SH-SY5Y (cell line): ENCODE measurements at regions not wholly inside any gene's neighbourhood (a gene's known extent, or its start where the extent isn't known, plus 50 kb on each side); places are given as distances from the start of the nearest gene placed in this dataset.

Experiments used
- GATA2 ChIP-seq: IDR thresholded peaks from 2 replicates; pipeline ENCODE4 v1.6.1; 2011; ENCODE audit warnings: mild to moderate bottlenecking, low read depth, low read length
- GATA3 ChIP-seq: IDR thresholded peaks from 2 replicates; pipeline ENCODE4 v1.6.1; 2011; ENCODE audit warnings: low read depth, mild to moderate bottlenecking, low read length, moderate library complexity

GRCh38 chr6:139920027-139920775 lies 545.8 kb upstream of the CITED2 start:
- TF ChIP-seq GATA2 = no peak
- no peak for TF ChIP-seq GATA3
